ENCODE measurements at regions not wholly inside any gene's neighbourhood (a gene's known extent, or its start where the extent isn't known, plus 50 kb on each side); places are given as distances from the start of the nearest gene placed in this dataset.

DNA sequence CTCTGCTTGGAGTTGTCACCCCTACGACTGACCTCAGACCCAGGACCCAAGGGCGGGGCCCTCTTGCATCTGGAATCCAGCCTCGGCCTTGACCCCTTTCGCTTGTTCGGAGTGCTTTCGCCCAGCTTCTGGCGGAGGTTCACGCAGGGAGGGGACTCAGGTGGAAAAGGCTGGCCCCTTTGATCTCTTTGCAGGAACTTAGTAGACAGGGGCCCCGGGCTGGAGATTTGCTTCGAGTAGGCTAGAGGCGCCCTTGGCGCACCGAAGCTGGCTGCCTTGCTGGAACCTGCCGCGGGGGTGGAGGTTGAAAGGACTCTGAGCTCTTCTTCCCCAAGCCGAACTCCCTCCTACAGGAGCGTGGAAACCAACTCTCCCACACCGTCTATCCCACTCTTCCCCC is 255.1 kb downstream of the OTUD1 start:
- Histone ChIP-seq H2BK15ac (ENCODE audit: low read length) (no peak overlapping the region), H2AFZ (ENCODE audit: low read length) (peak overlapping the region; percentile 97), H3K79me1 (ENCODE audit: low read depth, low read length) (no peaks in the 10 kb centered on the region), H3K4me3 (ENCODE audit: extremely low read depth in 1 of 4, insufficient read depth in 2 of 4, low read depth in 3 of 4, low read length in 4 of 4) (peak overlapping the region; percentile 40 to 76 (median 54); a peak in 7 of 8 replicates), H4K8ac (ENCODE audit: extremely low read depth, insufficient read depth, low read length) (no peak overlapping the region), H2BK120ac (replicated peaks; ENCODE audit: low read depth, low read length) (no peak overlapping the region), H2BK12ac (ENCODE audit: low read depth, low read length) (no peak overlapping the region), H3K27ac (ENCODE audit: low read depth, low read length) (no peak overlapping the region), H3K4me2 (ENCODE audit: insufficient read depth in 1 of 2, low read depth in 2 of 2, low read length in 2 of 2) (peak overlapping the region; percentile 90 to 95), H3K23ac (ENCODE audit: insufficient read length) (no peak overlapping the region), H3K36me3 (ENCODE audit: control insufficient read depth in 2 of 4, insufficient read depth in 4 of 4, low read length in 3 of 4) (no peaks in the 10 kb centered on the region; a peak in 1 of 8 replicates), H2BK20ac (ENCODE audit: low read length) (no peak overlapping the region), H3K18ac (ENCODE audit: extremely low read depth, low read length) (no peak overlapping the region), H2AK5ac (ENCODE audit: low read depth, low read length) (no peak overlapping the region), H3K4me1 (replicated peaks in 1 of 4; ENCODE audit: control insufficient read depth in 3 of 4, insufficient read depth in 4 of 4, low read length in 3 of 4) (peaks cover 1 to 11% (median 5%) of the 10 kb centered on the region in 4 experiments; a peak in 4 of 7 replicates), H3K9ac (replicated peaks in 1 of 4; ENCODE audit: extremely low read depth in 1 of 4, low read depth in 3 of 4, low read length in 3 of 4) (no peak overlapping the region), H3K27me3 (replicated peaks in 1 of 4; ENCODE audit: control insufficient read depth in 3 of 4, extremely low read depth in 1 of 4, insufficient read depth in 3 of 4, low read length in 3 of 4) (peaks cover 41 to 62% (median 51%) of the 10 kb centered on the region in 4 experiments), H4K91ac (replicated peaks; ENCODE audit: insufficient read length, low read length) (no peak overlapping the region), H3K79me2 (ENCODE audit: control insufficient read depth in 1 of 2, insufficient read depth in 2 of 2, low read length in 2 of 2) (no peaks in the 10 kb centered on the region), H3K9me3 (ENCODE audit: insufficient read depth in 2 of 2, low read depth in 1 of 2, low read length in 1 of 2) (no peaks in the 10 kb centered on the region), H4K5ac (ENCODE audit: insufficient read length, low read depth, low read length) (no peak overlapping the region), H3K4ac (replicated peaks; ENCODE audit: insufficient read length, low read depth, low read length) (no peak overlapping the region), H3K23me2 (ENCODE audit: low read depth, low read length) (peaks cover 13% of the 10 kb centered on the region; the same call in 1 of the 2 replicates), H3K14ac (ENCODE audit: insufficient read length) (no peak overlapping the region), H4K20me1 (replicated peaks in 1 of 2; ENCODE audit: control insufficient read depth in 1 of 2, insufficient read depth in 2 of 2, low read length in 2 of 2) (peaks cover 1 to 4% of the 10 kb centered on the region in 2 experiments), H2BK5ac (ENCODE audit: low read depth, low read length) (no peak overlapping the region), H3K56ac (replicated peaks; ENCODE audit: insufficient read length, low read depth, low read length) (no peak overlapping the region)
- peak; percentile 32 for TF ChIP-seq RNF2 (IDR thresholded peaks at IDR 0.05; ENCODE audit: borderline replicate concordance, low read depth, low read length, missing control alignments, poor library complexity, severe bottlenecking)
- TF ChIP-seq EGR1 (IDR thresholded peaks at IDR 0.05; ENCODE audit: borderline replicate concordance, low read depth, low read length) = 0 out of 2 replicates have a peak, but pooled peaks have one; percentile 16
- TF ChIP-seq CHD1 (IDR thresholded peaks at IDR 0.05; ENCODE audit: low read depth, low read length) = no peak
- TF ChIP-seq SIN3A (conservative IDR thresholded peaks at IDR 0.05 in 1 of 2, IDR thresholded peaks at IDR 0.05 in 1 of 2; ENCODE audit: low read depth in 1 of 2, low read length in 2 of 2) = no peak
- TF ChIP-seq SUZ12 (IDR thresholded peaks at IDR 0.05; ENCODE audit: low read length) = no peak
- ChIA-PET POLR2A (ENCODE audit: partially characterized antibody) (interaction anchor here (0.6 kb wide), 1 partner anchor 778 kb away, joined by 3 read pairs; no protein-coding TSS in a partner anchor), CTCF (ENCODE audit: partially characterized antibody) (interaction anchor here (0.6 to 4.4 kb wide), 22 partner anchors 9 to 536 kb away, joined by 3 to 14 read pairs (median 4); no protein-coding TSS in a partner anchor)
- WGBS, 2 experiments (ENCODE audit: extremely low coverage in 1 of 2, insufficient coverage in 1 of 2, insufficient read length in 1 of 2, insufficient replicate concordance in 2 of 2, low coverage in 1 of 2, low lambda C conversion rate in 2 of 2, missing lambda C conversion rate in 1 of 2) = 7% methylated on average over 18 of the region's 18 CpGs; no CpG with 5 or more reads in 1 of the 2 experiments
- FAIRE-seq (no peak), DNase-seq (ENCODE audit: low read depth in 1 of 2, low spot score in 2 of 2) (peak in 1 of 2 experiments; percentile 66)
